ENCODE measurements at regions not wholly inside any gene's neighbourhood (a gene's known extent, or its start where the extent isn't known, plus 50 kb on each side); places are given as distances from the start of the nearest gene placed in this dataset.
"Not testable (repeated sequence)": the region's sequence is repeated elsewhere in the genome, so short reads cannot be mapped to it uniquely, and the experiment has no call there.

GRCh38 chr13:99075268-99076191 is 97.7 kb upstream of the DOCK9 start:
- no peak for DNase-seq (ENCODE audit: low read depth, low spot score)

DNA sequence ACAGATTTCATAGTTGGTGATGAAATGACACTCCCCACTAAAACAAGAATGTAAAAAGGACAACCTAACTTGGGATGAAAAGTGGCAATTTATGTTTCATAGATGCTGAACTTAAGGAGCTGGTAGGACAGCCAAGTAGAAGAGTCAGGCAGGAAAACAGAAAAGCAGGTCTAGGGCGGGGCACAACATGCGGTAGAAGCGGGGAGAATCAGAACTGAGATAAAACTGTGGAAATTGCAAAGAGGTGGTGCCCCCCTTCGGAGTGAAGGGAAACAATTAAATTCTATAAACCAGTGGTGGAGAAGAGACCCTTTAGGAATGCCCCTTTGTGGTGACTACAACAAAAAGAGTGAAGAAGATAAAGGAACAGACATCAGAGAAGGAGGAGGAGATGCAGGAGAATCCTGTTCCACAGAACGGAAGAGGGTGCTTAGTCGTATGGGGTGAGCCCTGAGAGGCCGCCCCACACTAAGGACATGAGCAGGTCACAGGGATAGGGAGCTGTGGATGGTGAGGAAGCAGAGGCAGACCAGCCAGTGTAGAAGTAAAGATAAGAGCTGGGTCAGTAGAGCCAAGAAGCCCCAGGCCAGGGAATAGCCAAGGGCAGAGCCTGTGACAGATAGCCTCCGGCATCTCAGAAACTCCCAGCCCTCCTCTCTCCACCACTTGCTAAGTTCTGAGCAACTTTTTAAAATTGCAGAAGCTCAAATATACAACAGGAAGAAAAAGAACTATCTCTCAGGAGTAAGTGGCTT is 100.3 kb upstream of the DOCK9 start:
- DNase-seq (ENCODE audit: low read depth, low spot score) = no peak

DNA sequence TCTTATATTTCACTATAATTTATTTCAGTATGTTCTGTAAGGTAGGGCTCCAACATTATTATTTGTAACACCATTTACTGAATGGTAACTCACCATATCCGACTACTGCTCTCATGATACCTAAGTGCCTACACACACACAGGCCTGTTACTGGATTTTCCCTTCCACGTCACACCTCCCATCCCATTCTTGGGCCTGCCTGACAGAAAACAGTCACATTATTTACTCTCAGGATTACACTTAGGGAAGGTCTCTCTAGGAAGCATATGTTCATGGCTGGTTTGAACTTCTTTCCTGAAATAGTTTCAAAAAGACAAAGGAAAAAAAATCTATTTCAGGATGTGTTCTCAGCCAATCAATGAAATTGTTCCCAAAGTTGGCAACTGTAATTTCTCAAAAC is 102.3 kb upstream of the DOCK9 start:
- no peak for DNase-seq (ENCODE audit: low read depth, low spot score)

DNA sequence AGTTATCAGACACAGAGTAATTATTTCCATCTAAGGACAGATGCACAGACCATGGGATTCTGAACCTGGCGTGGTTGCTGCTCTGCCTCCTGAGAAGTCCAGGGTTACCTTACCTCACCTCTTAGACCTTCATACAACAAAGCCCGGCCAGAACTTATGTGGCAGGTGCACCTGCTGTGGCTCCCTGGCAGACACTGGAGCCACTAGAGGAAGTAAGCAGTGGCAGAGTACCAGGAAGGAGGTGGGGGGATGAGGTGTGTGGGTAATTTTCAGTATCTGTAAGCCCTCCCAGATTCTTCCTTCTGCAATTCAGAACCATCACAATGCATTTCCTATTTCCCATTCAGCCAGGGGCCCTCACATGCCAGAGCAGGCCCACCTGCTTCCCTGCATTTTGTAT is 106.1 kb upstream of the DOCK9 start:
- no peak for DNase-seq (ENCODE audit: low read depth, low spot score)

GRCh38 chr13:99085139-99085807 is 107.4 kb upstream of the DOCK9 start:
- no peak for DNase-seq (ENCODE audit: low read depth, low spot score)

DNA sequence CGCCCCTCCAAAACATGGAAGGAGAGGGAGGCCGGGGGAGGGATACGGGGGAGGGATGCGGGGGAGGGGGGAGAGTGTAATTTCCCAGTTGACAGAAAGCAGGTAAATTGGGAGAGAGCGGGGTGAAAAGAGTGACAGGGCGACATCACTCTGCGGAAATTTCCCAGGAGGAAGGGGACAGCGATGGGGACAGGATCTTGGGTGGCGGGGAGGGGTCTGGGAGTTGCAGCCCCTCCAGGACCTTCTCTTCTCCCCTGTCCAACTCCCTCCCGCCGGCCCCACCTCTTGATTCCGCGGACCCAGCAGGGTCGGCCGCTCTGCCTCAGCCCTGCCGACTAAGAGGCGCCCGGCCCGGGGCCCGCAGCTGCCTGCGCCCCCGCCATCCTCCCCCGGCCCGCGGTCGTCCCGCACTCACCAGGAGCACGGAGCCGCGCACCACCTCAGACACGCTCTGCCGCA is 108.0 kb upstream of the DOCK9 start:
- no peak for DNase-seq (ENCODE audit: low read depth, low spot score)

GRCh38 chr13:99086267-99087097 is 108.6 kb upstream of the DOCK9 start:
- peak; percentile 31 for DNase-seq (ENCODE audit: low read depth, low spot score)

- peak; percentile 82 for DNase-seq (ENCODE audit: low read depth, low spot score)
Measured at GRCh38 chr13:99087098-99087953, 109.5 kb upstream of the DOCK9 start.

- no peak for DNase-seq (ENCODE audit: low read depth, low spot score)
Measured at GRCh38 chr13:99087954-99088491, 110.2 kb upstream of the DOCK9 start.

DNA sequence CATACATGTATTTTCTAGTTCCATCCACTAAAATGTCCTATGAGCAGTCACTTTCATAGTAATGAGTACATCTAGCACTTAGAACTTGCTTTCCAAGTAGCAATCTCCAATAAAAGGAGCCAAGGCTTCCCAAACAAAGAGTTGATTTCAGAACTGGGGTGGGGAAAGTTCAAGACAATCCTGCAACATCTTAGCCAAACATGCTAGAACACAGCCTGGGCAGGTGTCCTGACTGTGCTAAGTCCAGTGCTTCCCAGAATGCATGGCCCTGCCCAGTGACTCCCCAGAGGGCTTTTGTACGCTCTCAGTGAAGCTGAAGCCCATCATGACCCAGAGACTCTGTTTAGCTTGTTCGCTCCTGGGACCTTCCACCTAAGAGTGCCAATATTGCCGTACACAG is 106.7 kb upstream of the UBAC2 start:
- no peak for DNase-seq (ENCODE audit: low read depth, low spot score)

GRCh38 chr13:99101831-99102230 is 98.8 kb upstream of the UBAC2 start:
- DNase-seq (ENCODE audit: low read depth, low spot score) = not testable (repeated sequence)

DNA sequence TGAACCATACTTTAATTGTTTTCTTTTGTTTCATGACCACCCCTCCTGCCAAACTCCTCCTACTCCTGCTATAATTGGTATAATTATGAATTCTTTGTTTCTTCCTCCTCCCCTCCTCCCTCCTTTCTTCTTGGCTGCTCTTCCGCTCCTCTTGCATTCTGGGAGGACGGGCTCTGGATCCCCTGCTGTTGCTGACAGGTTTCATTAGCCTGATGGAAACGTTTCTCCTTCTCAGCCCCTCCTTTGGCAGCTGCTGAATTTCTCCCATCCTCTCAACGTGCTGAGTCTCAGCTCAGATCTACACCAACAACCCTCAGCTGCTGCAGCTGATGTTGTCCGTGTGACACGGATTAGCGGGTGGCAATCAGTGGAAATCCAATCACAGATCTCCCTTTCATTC is 97.1 kb upstream of the UBAC2 start:
- no peak for DNase-seq (ENCODE audit: low read depth, low spot score)

DNA sequence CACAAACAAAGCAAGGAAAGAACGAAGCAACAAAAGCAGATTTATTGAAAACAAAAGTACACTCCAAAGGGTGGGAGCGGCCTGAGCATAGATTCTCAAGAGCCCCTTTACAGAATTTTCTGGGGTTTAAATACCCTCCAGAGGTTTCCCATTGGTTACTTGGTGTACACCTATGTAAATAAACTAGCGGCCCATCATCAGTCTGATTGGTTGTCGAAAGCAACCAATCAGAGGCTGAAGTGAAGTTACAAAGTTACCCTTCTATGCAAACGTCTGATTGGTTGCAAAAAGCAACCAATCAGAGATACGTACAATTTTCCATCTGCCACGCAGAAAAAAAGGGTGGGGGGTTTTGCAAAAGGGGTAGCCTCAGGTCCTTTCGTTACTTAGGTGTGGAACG is 96.3 kb upstream of the UBAC2 start:
- DNase-seq (ENCODE audit: low read depth, low spot score) = no peak

- no peak for DNase-seq (ENCODE audit: low read depth, low spot score)
Measured at GRCh38 chr13:99105160-99105559, 95.5 kb upstream of the UBAC2 start.

DNA sequence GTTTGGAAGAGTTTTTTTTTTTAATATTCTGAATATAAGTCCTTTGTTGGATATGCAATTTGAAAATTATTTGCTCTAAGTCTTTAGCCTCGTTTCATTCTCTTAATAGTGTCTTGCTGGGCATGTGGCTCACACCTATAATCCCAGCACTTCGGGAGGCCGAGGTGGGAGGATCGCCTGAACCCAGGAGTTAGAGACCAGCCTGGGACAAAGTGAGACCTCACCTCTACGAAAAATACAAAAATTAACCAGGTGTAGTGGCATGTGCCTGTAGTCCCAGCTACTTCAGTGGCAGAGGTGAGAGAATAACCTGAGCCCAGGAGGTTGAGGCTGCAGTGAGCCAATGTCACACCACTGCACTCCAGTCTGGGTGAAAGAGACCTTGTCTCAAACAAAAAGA is 87.3 kb upstream of the UBAC2 start:
- no peak for DNase-seq (ENCODE audit: low read depth, low spot score)

- no peak for DNase-seq (ENCODE audit: low read depth, low spot score)
Measured at GRCh38 chr13:99118179-99118578, 82.5 kb upstream of the UBAC2 start.

- DNase-seq (ENCODE audit: low read depth, low spot score) = peak; percentile 11
Measured at GRCh38 chr13:99119656-99120055, 81.0 kb upstream of the UBAC2 start.

GRCh38 chr13:99120751-99121150 is 79.9 kb upstream of the UBAC2 start:
- no peak for DNase-seq (ENCODE audit: low read depth, low spot score)

DNA sequence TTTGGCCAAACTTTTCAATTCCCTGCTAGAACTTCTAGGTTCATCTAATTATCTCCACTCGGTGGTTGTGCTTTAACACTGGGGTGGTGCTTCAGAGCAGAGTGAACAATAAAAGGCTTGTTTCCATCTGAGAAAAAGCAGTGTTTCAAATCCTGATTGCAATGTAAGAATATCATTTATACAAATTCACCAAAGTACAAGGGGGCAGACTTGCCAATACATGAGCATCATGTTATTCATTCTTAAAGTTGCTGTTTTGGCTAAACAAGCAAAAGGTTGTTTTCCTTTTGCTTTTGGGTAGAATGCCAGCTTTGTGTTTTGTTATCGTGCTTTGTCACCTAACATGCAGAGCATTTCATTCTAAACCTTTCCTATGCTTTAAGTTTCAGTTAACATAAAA is 78.5 kb upstream of the UBAC2 start:
- DNase-seq (ENCODE audit: low read depth, low spot score) = no peak
